ENCODE measurements at regions not wholly inside any gene's neighbourhood (a gene's known extent, or its start where the extent isn't known, plus 50 kb on each side); places are given as distances from the start of the nearest gene placed in this dataset.
"Not testable (repeated sequence)": the region's sequence is repeated elsewhere in the genome, so short reads cannot be mapped to it uniquely, and the experiment has no call there.

- Histone ChIP-seq H3K27ac (no peak overlapping the region), H3K4me3 (no peak overlapping the region), H3K4me1 (no peaks in the 10 kb centered on the region), H3K27me3 (no peaks in the 10 kb centered on the region), H3K36me3 (no peaks in the 10 kb centered on the region), H3K9me3 (no peaks in the 10 kb centered on the region)
- no peak for TF ChIP-seq CTCF (IDR thresholded peaks at IDR 0.05)
- no peak for DNase-seq (ENCODE audit: low spot score)
Measured at GRCh38 chr5:87042554-87042953, 225.1 kb upstream of the RASA1 start.

- no peaks in the 10 kb centered on the region for H3K4me1 ChIP-seq
- H3K9me3 ChIP-seq, result peaks cover 0 to 12% of the 10 kb centered on the region in 2 donors
- H3K36me3 ChIP-seq, result no peaks in the 10 kb centered on the region
- no peak for TF ChIP-seq CTCF (IDR thresholded peaks at IDR 0.05)
- no peak overlapping the region for H3K27ac ChIP-seq
- no peak for DNase-seq (ENCODE audit: low spot score)
- H3K27me3 ChIP-seq, result no peaks in the 10 kb centered on the region
- H3K4me3 ChIP-seq, result no peak overlapping the region
Measured at GRCh38 chr5:87048156-87048555, 219.5 kb upstream of the RASA1 start.

- not testable (repeated sequence) for H3K27ac ChIP-seq; H3K27me3 ChIP-seq; H3K4me3 ChIP-seq; H3K4me1 ChIP-seq; H3K36me3 ChIP-seq; DNase-seq (ENCODE audit: low spot score)
- peaks cover 0 to 12% of the 10 kb centered on the region in 2 donors for H3K9me3 ChIP-seq
Measured at GRCh38 chr5:87049012-87049411, 218.7 kb upstream of the RASA1 start.

- DNase-seq (ENCODE audit: low spot score), result no peak
- H3K4me3 ChIP-seq, result no peak overlapping the region
- no peaks in the 10 kb centered on the region for H3K4me1 ChIP-seq
- H3K9me3 ChIP-seq, result peaks cover 0 to 12% of the 10 kb centered on the region in 2 donors
- H3K27ac ChIP-seq, result no peak overlapping the region
- no peak for TF ChIP-seq CTCF (IDR thresholded peaks at IDR 0.05)
- no peaks in the 10 kb centered on the region for H3K36me3 ChIP-seq
- no peaks in the 10 kb centered on the region for H3K27me3 ChIP-seq
Measured at GRCh38 chr5:87051502-87052113, 216.1 kb upstream of the RASA1 start.

GRCh38 chr5:87053146-87053545 lies 214.5 kb upstream of the RASA1 start:
- Histone ChIP-seq H3K27me3 (no peaks in the 10 kb centered on the region), H3K36me3 (no peaks in the 10 kb centered on the region), H3K9me3 (peaks cover 0 to 12% of the 10 kb centered on the region in 2 donors), H3K4me1 (no peaks in the 10 kb centered on the region), H3K4me3 (no peak overlapping the region), H3K27ac (no peak overlapping the region)
- no peak for TF ChIP-seq CTCF (IDR thresholded peaks at IDR 0.05)
- no peak for DNase-seq (ENCODE audit: low spot score)

- no peaks in the 10 kb centered on the region for H3K9me3 ChIP-seq
- no peak overlapping the region for H3K4me3 ChIP-seq
- no peak overlapping the region for H3K27ac ChIP-seq
- no peak for TF ChIP-seq CTCF (IDR thresholded peaks at IDR 0.05)
- no peak for DNase-seq (ENCODE audit: low spot score)
- H3K4me1 ChIP-seq, result no peaks in the 10 kb centered on the region
- H3K36me3 ChIP-seq, result no peaks in the 10 kb centered on the region
- H3K27me3 ChIP-seq, result no peaks in the 10 kb centered on the region
Measured at GRCh38 chr5:87054821-87055220, 212.9 kb upstream of the RASA1 start.
